ENCODE measurements at regions not wholly inside any gene's neighbourhood (a gene's known extent, or its start where the extent isn't known, plus 50 kb on each side); places are given as distances from the start of the nearest gene placed in this dataset.

DNA sequence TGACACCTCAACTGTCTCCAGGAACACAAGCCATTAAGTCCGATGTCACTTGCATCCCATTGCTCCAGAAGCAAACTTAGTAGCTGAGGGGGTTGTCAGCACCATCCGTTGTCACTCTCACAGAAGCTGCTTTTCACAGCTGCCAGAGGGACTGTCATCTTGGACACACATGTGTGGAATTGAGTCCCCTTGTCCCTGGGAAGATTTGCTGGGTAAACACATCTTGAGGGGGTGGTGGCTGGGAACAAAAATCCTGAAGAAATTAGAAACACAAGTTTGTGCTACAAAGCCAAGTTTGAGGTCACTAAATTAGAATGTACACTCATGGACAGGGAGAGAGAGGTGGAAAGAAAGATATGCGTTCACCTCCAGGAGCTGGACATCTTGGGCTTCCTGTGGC is 55.2 kb upstream of the ADRA1B start:
- WGBS (ENCODE audit: insufficient coverage, insufficient replicate concordance, low lambda C conversion rate, missing lambda C conversion rate), result 2% methylated on average over 3 of the region's 3 CpGs
- no peaks in the 10 kb centered on the region for H3K79me2 ChIP-seq (ENCODE audit: control insufficient read depth, insufficient read depth, low read length)
- no peaks in the 10 kb centered on the region; the same call in 1 of the 2 replicates for H3K4me1 ChIP-seq (ENCODE audit: control insufficient read depth, insufficient read depth, low read length)
- H3K27ac ChIP-seq (ENCODE audit: control insufficient read depth, insufficient read depth), result no peak overlapping the region
- no peak for TF ChIP-seq TCF12 (IDR thresholded peaks at IDR 0.05; ENCODE audit: low read depth, low read length)
- no peak for TF ChIP-seq EGR1 (IDR thresholded peaks at IDR 0.05; ENCODE audit: borderline replicate concordance in 1 of 2, low read depth in 2 of 2, low read length in 2 of 2)
- TF ChIP-seq RUNX3 (IDR thresholded peaks at IDR 0.05; ENCODE audit: low read length), result no peak
- TF ChIP-seq REST (IDR thresholded peaks at IDR 0.05; ENCODE audit: low read depth, low read length), result no peak
- no peak for TF ChIP-seq JUNB (IDR thresholded peaks at IDR 0.05)
- no peak for TF ChIP-seq CHD1 (IDR thresholded peaks at IDR 0.05; ENCODE audit: low read depth, low read length)
- FAIRE-seq (no peak), DNase-seq (ENCODE audit: low read depth, low spot score) (no peak), ATAC-seq (no peak)
- H3K27me3 ChIP-seq (replicated peaks in 1 of 2; ENCODE audit: control insufficient read depth in 2 of 2, insufficient read depth in 2 of 2, low read length in 1 of 2), result peaks cover 0 to 2% of the 10 kb centered on the region in 2 experiments; a peak in 3 of 4 replicates
- no peak overlapping the region for H2AFZ ChIP-seq (ENCODE audit: control insufficient read depth, low read depth, low read length)
- BruUV-seq (replicated peaks), result no TSS peak
- H3K4me3 ChIP-seq, result no peak overlapping the region
- no peaks in the 10 kb centered on the region for H3K36me3 ChIP-seq (ENCODE audit: control insufficient read depth in 2 of 2, insufficient read depth in 2 of 2, low read length in 1 of 2)
- SMC1A ChIA-PET (ENCODE audit: uncharacterized antibody, unreplicated experiment), result no interaction called here
- no peaks in the 10 kb centered on the region for H3K9me3 ChIP-seq (replicated peaks; ENCODE audit: control insufficient read depth, insufficient read depth, low read length)
- RAD21 ChIA-PET (ENCODE audit: unreplicated experiment), result no interaction called here
- CTCF ChIA-PET, result no interaction called here
- no peaks in the 10 kb centered on the region for H4K20me1 ChIP-seq (ENCODE audit: control insufficient read depth, insufficient read depth)
- intact Hi-C loops (cut with micrococcal nuclease; ENCODE audit: unreplicated experiment) (no loop called here), in situ Hi-C loops (cut with MboI) (no loop called here)
- POLR2A ChIA-PET, result no interaction called here
- H3K9ac ChIP-seq (ENCODE audit: control insufficient read depth, insufficient read depth, low read length), result no peak overlapping the region
- no peak overlapping the region for H3K4me2 ChIP-seq (ENCODE audit: control insufficient read depth, insufficient read depth)

Measured in GM12878 (cell line).